Testis (tissue), 2 donors: ENCODE measurements at regions not wholly inside any gene's neighbourhood (a gene's known extent, or its start where the extent isn't known, plus 50 kb on each side); places are given as distances from the start of the nearest gene placed in this dataset.

Source experiments
- POLR2A ChIP-seq: fragments of 450-650 bp; IDR thresholded peaks from one replicate; pipeline ENCODE4 v1.6.1; 2017; ENCODE audit warnings: antibody characterized with exemption, mild to moderate bottlenecking, moderate library complexity
- TF ChIP-seq, protein P1 (sequence below), 3 experiments: fragments of 450-650 bp in 2 of 3; fragments of 200-600 bp in 1 of 3; sonication (generic) in 1 of 3; IDR thresholded peaks; one replicate each; pipeline ENCODE4 v1.5.1; 2016 to 2019; ENCODE audit warnings: antibody characterized with exemption in 3 of 3, mild to moderate bottlenecking in 2 of 3, moderate library complexity in 1 of 3

DNA sequence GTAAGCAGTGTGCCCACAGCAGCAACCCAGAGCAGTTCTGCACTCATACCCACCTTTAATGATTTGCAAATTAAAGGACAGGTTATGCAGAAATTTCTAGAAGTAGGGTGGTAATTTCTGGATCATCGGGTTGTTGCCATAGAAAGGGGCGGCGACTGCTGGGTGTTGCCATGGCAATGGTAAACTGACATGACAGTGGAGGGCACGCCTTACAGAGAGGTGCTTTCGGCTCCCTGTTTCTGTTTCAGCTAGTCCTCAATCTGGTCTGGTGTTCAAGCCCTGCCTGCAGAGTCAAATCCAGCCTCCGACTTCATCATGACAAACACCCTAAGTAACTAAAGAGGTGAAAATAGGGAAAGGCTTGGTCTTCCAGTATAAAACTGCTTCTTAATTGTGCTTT is 667.7 kb downstream of the SOCS6 start:
- no peak for TF ChIP-seq POLR2A
- TF ChIP-seq, protein P1, sequence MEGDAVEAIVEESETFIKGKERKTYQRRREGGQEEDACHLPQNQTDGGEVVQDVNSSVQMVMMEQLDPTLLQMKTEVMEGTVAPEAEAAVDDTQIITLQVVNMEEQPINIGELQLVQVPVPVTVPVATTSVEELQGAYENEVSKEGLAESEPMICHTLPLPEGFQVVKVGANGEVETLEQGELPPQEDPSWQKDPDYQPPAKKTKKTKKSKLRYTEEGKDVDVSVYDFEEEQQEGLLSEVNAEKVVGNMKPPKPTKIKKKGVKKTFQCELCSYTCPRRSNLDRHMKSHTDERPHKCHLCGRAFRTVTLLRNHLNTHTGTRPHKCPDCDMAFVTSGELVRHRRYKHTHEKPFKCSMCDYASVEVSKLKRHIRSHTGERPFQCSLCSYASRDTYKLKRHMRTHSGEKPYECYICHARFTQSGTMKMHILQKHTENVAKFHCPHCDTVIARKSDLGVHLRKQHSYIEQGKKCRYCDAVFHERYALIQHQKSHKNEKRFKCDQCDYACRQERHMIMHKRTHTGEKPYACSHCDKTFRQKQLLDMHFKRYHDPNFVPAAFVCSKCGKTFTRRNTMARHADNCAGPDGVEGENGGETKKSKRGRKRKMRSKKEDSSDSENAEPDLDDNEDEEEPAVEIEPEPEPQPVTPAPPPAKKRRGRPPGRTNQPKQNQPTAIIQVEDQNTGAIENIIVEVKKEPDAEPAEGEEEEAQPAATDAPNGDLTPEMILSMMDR (IDR thresholded peaks at IDR 0.05): no peak
